HG03442 (cell line): ENCODE measurements at regions not wholly inside any gene's neighbourhood (a gene's known extent, or its start where the extent isn't known, plus 50 kb on each side); places are given as distances from the start of the nearest gene placed in this dataset.

Experiments
- ATAC-seq: cut with Tn5 transposase; IDR thresholded peaks from one replicate; pipeline ENCODE4 v1.9.1; 2021; ENCODE audit warnings: mild to moderate bottlenecking, moderate library complexity; ENCODE audit not compliant: unreplicated experiment

GRCh38 chr4:144202081-144202480, 61.6 kb upstream of the GYPA start:
- ATAC-seq, result no peak

DNA sequence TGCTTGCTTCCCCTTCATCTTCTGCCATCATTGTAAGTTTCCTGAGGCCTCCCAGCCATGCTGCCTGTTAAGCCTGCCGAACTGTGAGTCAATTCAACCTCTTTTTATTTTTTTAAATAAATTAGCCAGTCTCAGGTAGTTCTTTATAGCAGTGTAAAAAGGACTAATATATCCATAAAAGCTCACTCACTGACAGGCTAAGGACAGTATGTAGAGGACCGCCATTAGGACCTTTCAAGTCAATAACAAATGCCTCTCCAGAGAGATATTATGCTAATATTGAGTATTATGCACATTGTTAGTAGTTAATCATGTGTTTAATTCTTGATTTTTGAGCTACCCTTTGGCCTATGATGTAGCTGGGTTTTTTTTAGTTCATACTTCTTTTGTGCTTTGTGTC, 62.6 kb upstream of the GYPA start:
- ATAC-seq, result no peak

DNA sequence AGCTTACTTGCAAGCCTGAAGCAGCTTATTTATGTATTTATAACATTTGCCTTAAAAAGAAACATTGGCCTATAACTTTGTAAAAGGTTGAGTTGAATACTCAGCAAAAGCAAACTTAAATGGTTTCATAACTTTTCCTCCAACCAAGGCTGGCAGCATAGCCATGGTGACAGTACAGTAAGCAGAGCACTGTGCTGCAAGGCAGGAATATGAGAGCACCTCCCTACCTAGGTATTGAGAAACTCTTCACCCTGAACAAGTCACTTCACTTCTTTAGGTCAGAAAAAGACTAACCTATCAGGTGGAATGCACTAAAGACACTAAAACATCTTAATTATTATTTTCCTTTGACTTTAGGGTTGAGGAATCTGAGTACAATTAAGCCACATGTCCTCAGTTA, 63.9 kb upstream of the GYPA start:
- ATAC-seq, result no peak

GRCh38 chr4:144206711-144207110, 66.2 kb upstream of the GYPA start:
- no peak for ATAC-seq

- ATAC-seq, result no peak
These were observed 67.6 kb upstream of the GYPA start for GRCh38 chr4:144208074-144208473.

DNA sequence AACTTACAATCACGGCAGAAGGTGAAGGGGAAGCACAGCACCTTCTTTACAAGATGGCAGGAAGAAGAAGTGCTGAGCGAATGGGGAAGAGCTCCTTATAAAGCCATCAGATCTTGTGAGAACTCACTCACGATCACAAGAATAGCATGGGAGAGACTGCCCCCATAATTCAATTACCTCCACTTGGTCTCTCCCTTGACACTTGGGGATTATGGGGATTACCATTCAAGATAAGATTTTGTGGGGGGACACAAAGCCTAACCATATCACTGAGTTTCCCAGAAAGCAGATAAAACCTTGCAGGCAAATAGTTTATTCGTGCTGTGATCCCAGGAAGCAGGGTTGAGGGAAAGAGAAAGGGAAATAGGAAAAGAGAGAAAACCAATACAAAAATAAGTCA, 69.0 kb upstream of the GYPA start:
- no peak for ATAC-seq

DNA sequence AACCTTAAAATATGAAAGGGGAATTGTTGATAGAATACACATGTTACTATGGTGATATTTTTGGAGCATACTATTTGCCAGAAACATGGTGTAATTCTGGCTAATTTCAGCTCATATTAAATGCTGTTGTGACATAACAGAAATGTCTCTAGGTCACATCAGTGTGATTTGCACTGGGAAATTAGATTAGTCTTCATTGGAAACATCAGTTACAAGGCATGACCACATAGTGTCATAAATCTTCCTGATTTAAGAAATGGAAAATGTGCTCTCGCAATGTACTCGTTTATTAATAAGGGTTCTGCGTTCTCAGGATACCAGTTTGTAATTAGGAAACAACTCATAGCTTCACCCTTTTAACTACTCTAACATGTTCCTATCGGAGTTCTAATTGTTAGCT, 72.9 kb upstream of the GYPA start:
- no peak for ATAC-seq

DNA sequence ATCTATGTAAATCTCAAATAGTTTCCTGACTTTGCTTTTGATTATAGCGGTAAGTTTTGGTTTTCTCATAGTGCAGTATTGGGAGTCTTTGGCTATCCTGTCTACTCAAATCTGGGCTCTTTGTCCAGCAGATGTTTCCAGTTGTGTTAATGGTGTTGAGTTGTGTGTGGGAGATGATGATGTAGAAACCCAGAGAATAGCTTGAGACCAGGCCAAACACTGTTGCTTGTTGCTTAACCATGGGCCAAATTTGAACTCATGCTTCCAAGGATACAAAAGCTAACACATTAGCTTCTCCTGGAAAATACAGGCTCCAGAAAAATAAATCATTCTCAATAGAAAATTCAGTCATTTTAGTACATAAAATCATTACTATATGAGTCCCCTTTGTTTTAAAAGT, 82.6 kb upstream of the GYPA start:
- no peak for ATAC-seq

DNA sequence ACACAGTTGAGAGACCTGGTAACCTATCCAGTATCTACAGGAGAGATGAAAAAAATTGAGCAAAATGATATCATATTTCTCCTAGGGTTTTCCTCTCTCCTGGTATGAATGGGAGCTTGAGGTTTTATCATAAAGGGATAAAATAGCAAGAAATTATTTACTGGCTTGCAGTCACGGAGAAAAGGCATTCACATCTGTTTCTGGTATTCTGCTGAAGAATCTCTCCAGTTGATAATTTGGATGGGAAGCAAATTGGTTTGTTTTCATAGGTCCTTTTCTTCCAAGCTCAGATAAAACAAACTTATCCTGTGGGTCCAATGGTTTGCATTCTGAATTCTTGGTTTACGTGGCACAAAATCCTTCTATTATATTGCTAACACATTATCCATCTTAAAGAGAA, 83.1 kb upstream of the GYPA start:
- ATAC-seq, result no peak

DNA sequence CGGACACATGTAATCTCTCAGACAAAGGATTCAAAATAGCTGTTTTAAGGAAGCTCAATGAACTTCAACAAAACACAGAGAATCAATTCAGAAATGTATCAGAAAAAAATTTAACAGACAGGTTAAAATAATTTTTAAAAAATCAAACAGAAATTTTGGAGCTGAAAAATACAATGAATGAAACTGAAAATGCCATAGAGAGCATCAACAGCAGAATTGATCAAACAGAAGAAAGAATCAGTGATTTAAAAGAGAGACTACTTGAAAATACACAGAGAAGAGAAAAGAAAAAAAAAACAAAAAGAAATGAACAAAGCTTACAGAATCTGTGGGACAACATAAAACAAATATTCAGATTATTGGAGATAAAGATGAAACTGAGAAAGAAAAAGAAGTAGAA, 118.8 kb upstream of the GYPA start:
- ATAC-seq, result no peak

GRCh38 chr4:144267084-144267483, 126.6 kb upstream of the GYPA start:
- ATAC-seq, result no peak

DNA sequence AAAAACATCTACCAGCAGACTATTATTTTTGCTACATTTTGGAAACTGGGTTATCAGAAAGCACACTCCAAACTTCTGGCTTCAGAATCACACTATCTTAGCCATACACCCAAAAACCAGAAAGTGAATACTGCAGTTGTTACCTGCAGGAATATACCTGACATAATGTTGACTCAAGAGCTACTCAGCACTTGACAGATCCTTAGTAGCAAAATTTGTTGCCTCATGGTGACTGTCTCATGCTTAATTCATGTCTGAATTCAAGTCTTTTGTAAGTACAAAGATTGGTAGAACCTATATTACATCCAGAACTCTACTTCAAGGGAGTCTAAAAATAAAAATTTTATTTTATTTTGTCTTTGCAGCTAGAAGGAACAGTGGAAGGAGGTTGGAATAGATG, 140.2 kb upstream of the GYPA start:
- ATAC-seq, result no peak

DNA sequence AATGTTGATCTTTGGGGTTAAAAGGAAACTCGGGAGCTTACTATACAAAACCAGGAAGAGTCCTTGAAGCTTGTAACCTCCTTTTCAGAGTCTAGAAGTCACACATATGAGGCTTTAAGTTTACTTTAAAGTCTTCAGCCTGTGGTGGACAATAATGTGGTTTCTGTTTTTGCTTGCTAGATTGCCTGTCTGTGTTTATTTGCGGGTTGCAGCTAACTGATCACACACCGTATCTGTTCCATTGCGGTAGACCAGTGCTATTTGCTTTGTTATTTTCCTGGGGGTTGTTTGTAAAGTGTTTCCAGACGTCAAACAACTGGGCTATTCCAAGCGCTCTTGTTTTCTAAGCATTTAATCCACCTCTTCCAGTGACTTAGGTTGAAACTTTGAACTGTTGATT, 143.0 kb upstream of the GYPA start:
- ATAC-seq, result no peak

GRCh38 chr4:144284026-144284425, 143.5 kb upstream of the GYPA start:
- ATAC-seq, result no peak

DNA sequence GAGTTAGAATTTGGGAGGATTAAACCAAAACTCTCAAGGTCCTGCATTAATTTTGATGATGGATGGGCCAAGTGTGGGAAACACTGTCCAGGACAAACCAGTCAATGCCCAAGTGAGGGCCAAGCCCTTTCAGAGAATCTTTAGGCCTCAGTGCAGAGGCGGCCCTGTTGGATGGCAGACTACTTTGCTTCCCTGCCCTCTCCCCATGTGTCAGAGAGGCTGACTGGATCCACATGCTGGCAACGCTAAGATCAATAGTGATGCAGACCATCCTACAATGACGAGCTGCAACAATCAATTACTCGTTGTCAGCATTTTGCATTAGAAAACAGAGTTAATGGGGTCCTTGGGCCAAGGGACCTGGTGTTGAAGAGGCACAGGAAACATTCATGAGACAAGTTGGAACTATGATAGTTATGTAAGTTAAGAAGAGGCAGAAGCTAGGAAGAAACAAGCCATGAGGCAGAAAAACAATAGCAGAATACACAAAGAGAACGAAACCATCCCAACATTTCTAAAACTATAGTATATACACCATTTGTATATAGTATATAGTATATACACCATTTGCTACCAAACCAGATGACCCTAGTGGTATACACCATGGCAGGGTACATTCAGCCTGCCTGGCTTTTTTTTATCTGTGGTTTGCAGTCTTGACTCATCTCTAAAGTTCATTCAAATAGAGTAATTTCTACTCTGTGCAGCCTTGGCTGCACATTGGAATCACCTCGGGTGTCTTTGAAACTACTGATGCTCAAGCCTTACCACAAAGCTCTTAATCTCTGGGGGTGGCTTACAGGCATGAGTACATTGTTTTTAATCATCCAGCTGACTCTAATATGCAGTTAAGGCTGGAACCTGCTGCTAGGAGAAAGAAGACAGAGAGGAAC, 147.7 kb upstream of the GYPA start:
- ATAC-seq, result peak; percentile 90

DNA sequence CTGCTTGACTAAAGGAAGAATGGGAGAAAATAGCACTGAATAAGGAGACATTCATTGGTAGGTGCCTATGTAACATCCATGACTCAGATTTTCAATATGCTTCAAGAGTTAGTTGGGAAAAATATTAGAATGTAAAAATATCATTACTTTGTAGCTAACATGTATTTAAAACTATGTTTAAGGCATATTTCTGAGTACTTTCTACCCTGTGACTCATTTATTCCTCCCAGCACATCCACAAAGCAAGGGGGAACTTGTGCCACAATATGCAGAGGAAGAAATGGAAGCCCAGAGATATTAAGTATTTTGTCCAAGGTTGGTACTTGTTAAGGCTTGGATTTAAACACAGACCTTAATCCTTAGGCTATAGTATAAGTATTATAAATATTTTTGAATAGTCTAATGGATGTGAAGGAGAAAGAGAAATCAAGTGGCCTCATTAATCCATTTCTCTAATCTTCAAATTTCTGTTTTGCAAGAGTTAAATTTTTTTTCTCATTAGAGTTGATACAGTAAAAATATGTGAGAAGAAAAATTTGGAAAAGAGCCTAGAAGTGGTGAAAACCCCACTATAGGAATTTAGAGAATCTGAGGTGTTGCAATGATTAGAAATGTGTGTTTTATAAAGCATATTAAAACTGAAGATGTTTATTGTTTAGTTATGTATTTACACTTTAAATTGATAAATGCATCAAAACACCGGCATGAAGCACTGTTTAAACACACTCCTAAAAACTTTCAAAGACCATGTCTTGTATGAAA, 149.3 kb upstream of the GYPA start:
- no peak for ATAC-seq

- no peak for ATAC-seq
These were observed 150.6 kb upstream of the GYPA start for GRCh38 chr4:144291164-144291563.

DNA sequence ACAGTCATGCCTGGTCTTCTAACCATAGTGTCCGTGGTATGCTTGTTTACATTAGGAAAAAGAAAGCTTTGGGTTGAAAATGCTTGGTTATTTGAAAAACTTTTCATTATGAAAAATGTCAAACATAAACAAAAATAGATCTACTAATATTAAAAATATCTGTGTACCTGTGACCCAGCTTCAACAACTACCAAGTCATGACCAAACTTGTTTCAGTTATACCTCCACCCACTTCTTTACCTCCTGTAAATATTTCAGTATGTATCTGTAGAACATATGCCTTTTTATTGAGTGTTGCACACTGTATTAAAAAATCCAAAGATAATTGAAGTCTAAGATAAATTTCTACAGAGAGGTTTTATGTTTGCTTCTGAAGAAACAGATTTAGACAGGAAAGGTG, 153.7 kb upstream of the GYPA start:
- ATAC-seq, result no peak

DNA sequence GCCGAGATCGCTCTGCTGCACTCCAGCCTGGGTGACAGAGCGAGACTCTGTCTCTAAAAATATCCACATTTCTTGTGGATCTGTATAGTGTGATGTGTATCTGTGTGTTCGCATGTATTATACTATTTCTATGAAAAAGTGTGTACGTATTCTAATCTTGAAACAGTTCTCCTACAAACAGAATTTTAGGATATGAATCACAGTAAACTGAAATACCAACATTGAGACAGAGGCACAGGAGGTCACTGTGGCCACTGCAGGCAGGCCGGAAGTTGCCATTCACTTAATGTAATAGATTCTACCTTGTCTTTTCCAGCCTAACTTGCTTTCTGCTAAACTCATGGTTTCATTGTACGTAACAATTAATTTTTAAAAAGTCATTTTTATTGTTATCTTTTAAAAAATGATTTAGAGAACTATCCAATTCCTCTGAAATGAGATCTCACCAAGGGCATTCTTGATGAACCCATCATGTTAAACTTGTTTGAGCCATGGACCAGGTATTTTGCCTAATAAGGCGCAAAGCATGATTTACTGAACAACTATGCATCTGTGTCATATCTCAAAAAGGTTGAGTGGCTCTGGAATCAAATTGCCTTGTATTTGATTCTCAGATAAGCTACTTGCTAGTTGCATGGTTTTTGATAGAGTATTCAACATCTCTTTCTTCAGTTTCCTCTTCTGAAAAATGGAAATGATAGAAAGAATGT, 154.9 kb upstream of the GYPA start:
- no peak for ATAC-seq

GRCh38 chr4:144296941-144297340, 156.4 kb upstream of the GYPA start:
- no peak for ATAC-seq

- no peak for ATAC-seq
These were observed 158.0 kb upstream of the GYPA start for GRCh38 chr4:144298519-144298918.

DNA sequence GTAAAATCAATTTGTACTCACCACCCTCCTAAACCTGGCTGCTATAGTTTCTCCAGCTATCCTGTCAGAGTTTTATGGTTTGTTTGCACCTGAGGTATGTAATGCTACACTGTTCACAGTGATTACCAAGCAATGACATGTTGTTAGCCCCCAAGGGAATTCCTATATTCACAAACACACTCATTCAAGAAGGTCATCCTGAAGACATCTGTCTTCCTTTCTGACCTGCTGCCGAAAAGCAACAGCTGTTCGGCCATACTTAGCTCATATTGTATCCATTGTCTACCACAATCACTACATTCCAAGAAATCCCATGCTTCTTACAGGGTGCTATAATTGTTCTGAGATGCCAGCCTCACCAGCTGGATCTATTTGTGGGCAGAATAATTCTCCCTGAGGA, 160.1 kb upstream of the GYPA start:
- ATAC-seq, result no peak
